GM12878 (cell line): ENCODE measurements at regions not wholly inside any gene's neighbourhood (a gene's known extent, or its start where the extent isn't known, plus 50 kb on each side); places are given as distances from the start of the nearest gene placed in this dataset.

Experiments used
- ATAC-seq: fragments of 200-7000 bp; cut with Tn5 transposase; 3 replicates; pipeline ENCODE4 v1.9.1; 2020; ENCODE audit warnings: mild to moderate bottlenecking, moderate library complexity
- BruUV-seq: library from RNA; stranded (reverse); fragments of 400-500 nt; replicated peaks from 2 replicates; lab custom pipeline; 2021; lab: Mats Ljungman, UMichigan
- CTCF ChIA-PET: fragments of 300-600 bp; sonication (Branson Sonifier 250); formaldehyde crosslinking; extraction: SDS; loops from one replicate; lab custom pipeline; 2021; ENCODE audit warnings: inconsistent platforms; lab: Yijun Ruan, JAX
- POLR2A ChIA-PET: fragments of 350-600 bp; formaldehyde crosslinking; extraction: SDS; loops from one replicate; lab custom pipeline; 2021; ENCODE audit warnings: inconsistent platforms; lab: Charles Lee
- RAD21 ChIA-PET: fragments of 300-600 bp; sonication (Branson Sonifier 250); formaldehyde crosslinking; loops from one replicate; lab custom pipeline; 2023; ENCODE audit warnings: antibody characterized with exemption; ENCODE audit not compliant: unreplicated experiment; lab: Charles Lee
- SMC1A ChIA-PET: fragments of 300-600 bp; sonication (Branson Sonifier 250); formaldehyde crosslinking; loops from one replicate; lab custom pipeline; 2023; ENCODE audit not compliant: unreplicated experiment, uncharacterized antibody; lab: Charles Lee
- DNase-seq: peaks from one replicate; pipeline ENCODE4 v3.0.0-alpha.2; 2011; ENCODE audit warnings: low read depth, low spot score
- FAIRE-seq: peaks from 3 replicates; lab custom pipeline; 2011; peaks lifted over from hg19 to GRCh38; lab: Jason Lieb, UNC
- H2AFZ ChIP-seq: 2 replicates; pipeline ENCODE4 v1.6.0; 2011; ENCODE audit warnings: low read depth, low read length, control low read depth; ENCODE audit not compliant: control insufficient read depth
- H3K27ac ChIP-seq: 2 replicates; pipeline ENCODE4 v1.5.1; 2011; ENCODE audit warnings: control low read depth; ENCODE audit not compliant: control insufficient read depth, insufficient read depth
- H3K27me3 ChIP-seq, 2 experiments: replicated peaks in 1 of 2; 2 replicates each; pipeline versions ENCODE4 v1.6.0 to v1.6.1; 2011; ENCODE audit warnings: low read length in 1 of 2; ENCODE audit not compliant: control insufficient read depth in 2 of 2, insufficient read depth in 2 of 2
- H3K36me3 ChIP-seq, 2 experiments: 2 replicates each; pipeline ENCODE4 v1.5.1; 2011; ENCODE audit warnings: low read length in 1 of 2; ENCODE audit not compliant: control insufficient read depth in 2 of 2, insufficient read depth in 2 of 2
- H3K4me1 ChIP-seq: 2 replicates; pipeline ENCODE4 v1.6.1; 2011; ENCODE audit warnings: mild to moderate bottlenecking, low read length, moderate library complexity, mixed read lengths; ENCODE audit not compliant: control insufficient read depth, insufficient read depth
- H3K4me2 ChIP-seq: 2 replicates; pipeline ENCODE4 v1.6.0; 2011; ENCODE audit warnings: control low read depth; ENCODE audit not compliant: control insufficient read depth, insufficient read depth
- H3K4me3 ChIP-seq: fragments of 200-600 bp; sonication (generic); 2 replicates; pipeline ENCODE4 v1.5.1; 2016
- H3K79me2 ChIP-seq: 2 replicates; pipeline ENCODE4 v1.6.0; 2011; ENCODE audit warnings: low read length; ENCODE audit not compliant: control insufficient read depth, insufficient read depth
- H3K9ac ChIP-seq: 2 replicates; pipeline ENCODE4 v1.8.0; 2011; ENCODE audit warnings: low read length, control low read depth, mixed read lengths; ENCODE audit not compliant: control insufficient read depth, insufficient read depth
- H3K9me3 ChIP-seq: replicated peaks from 3 replicates; pipeline ENCODE4 v1.5.1; 2011; ENCODE audit warnings: mild to moderate bottlenecking, low read length; ENCODE audit not compliant: control insufficient read depth, insufficient read depth
- H4K20me1 ChIP-seq: 2 replicates; pipeline ENCODE4 v1.6.0; 2011; ENCODE audit not compliant: control insufficient read depth, insufficient read depth
- BHLHE40 ChIP-seq, 2 experiments: fragments of 450-650 bp in 1 of 2; IDR thresholded peaks; 2 replicates each; pipeline ENCODE4 v1.6.1; 2011 to 2017; ENCODE audit warnings: low read depth in 2 of 2, borderline replicate concordance in 1 of 2, improper control_type of control experiment in 1 of 2, low read length in 1 of 2, mild to moderate bottlenecking in 1 of 2
- BRCA1 ChIP-seq: IDR thresholded peaks from 2 replicates; pipeline ENCODE4 v1.6.1; 2011; ENCODE audit warnings: low read depth, low read length, improper control_type of control experiment
- DPF2 ChIP-seq: fragments of 450-650 bp; IDR thresholded peaks from 2 replicates; pipeline ENCODE4 v1.6.1; 2017; ENCODE audit warnings: mild to moderate bottlenecking
- HDGF ChIP-seq: fragments of 450-650 bp; IDR thresholded peaks from 2 replicates; pipeline ENCODE4 v1.6.1; 2016; ENCODE audit warnings: antibody characterized with exemption
- HSF1 ChIP-seq: fragments of 150-350 bp; IDR thresholded peaks from 2 replicates; pipeline ENCODE4 v1.6.1; 2014; ENCODE audit warnings: mild to moderate bottlenecking, low read depth, low read length
- JUND ChIP-seq: IDR thresholded peaks from 2 replicates; pipeline ENCODE4 v1.6.1; 2012; ENCODE audit warnings: low read depth, mild to moderate bottlenecking, low read length, improper control_type of control experiment, moderate library complexity
- MYB ChIP-seq: fragments of 150-350 bp; IDR thresholded peaks from 2 replicates; pipeline ENCODE4 v1.6.1; 2014; ENCODE audit warnings: mild to moderate bottlenecking, low read depth, low read length, borderline replicate concordance
- NKRF ChIP-seq: fragments of 450-650 bp; conservative IDR thresholded peaks from 2 replicates; pipeline ENCODE4 v1.6.1; 2017; ENCODE audit warnings: mild to moderate bottlenecking, moderate library complexity
- POLR2A ChIP-seq: IDR thresholded peaks from 2 replicates; pipeline ENCODE4 v1.6.1; 2011; ENCODE audit warnings: low read depth, mild to moderate bottlenecking, low read length
- SPI1 ChIP-seq: IDR thresholded peaks from 2 replicates; pipeline ENCODE4 v1.6.1; 2011; ENCODE audit warnings: low read depth, mild to moderate bottlenecking, low read length, moderate library complexity, borderline replicate concordance; ENCODE audit not compliant: insufficient read depth
- ZBTB4 ChIP-seq: fragments of 450-650 bp; formaldehyde crosslinking; IDR thresholded peaks from 2 replicates; pipeline ENCODE4 v1.4.0; 2022; ENCODE audit warnings: mild to moderate bottlenecking, moderate library complexity
- ZZZ3 ChIP-seq: IDR thresholded peaks from 2 replicates; pipeline ENCODE4 v1.6.1; 2011; ENCODE audit warnings: low read depth; ENCODE audit not compliant: control insufficient read depth, insufficient read length
- WGBS: methylation state at CpG from one replicate; pipeline ENCODE4 v1.1.6; 2016; ENCODE audit warnings: low lambda C conversion rate; ENCODE audit not compliant: insufficient replicate concordance, insufficient coverage; ENCODE audit errors: missing lambda C conversion rate; 5-methylcytosine and 5-hydroxymethylcytosine counted together
- in situ Hi-C: fragments of 300-500 bp; cut with MboI; formaldehyde crosslinking; loops from 9 replicates; pipeline ENCODE4 v1.14.3; 2018; ENCODE audit warnings: mixed read lengths
- intact Hi-C: fragments of 100-400 bp; cut with micrococcal nuclease; formaldehyde crosslinking; loops from one replicate; pipeline ENCODE4 v1.14.2; 2022; ENCODE audit not compliant: unreplicated experiment

GRCh38 chr4:11139871-11140270, 288.8 kb downstream of the HS3ST1 start:
- no peak for ATAC-seq
- WGBS, result 36% methylated on average over 1 of the region's 1 CpG
- no peak for FAIRE-seq
- DNase-seq, result no peak
- no peak overlapping the region for H3K4me2 ChIP-seq
- SMC1A ChIA-PET, result no interaction called here
- no peaks in the 10 kb centered on the region for H3K36me3 ChIP-seq
- TF ChIP-seq NKRF (no peak), POLR2A (no peak), ZZZ3 (no peak), HSF1 (no peak), JUND (no peak), BHLHE40 (IDR thresholded peaks at IDR 0.05; ENCODE audit: borderline replicate concordance in 1 of 2, low read depth in 2 of 2, low read length in 1 of 2) (no peak), DPF2 (no peak), ZBTB4 (CRISPR knock-in tag) (no peak), SPI1 (no peak), MYB (no peak), BRCA1 (no peak), HDGF (no peak)
- intact Hi-C loops (no loop called here), in situ Hi-C loops (no loop called here)
- H3K27ac ChIP-seq, result no peak overlapping the region
- no TSS peak for BruUV-seq
- no peaks in the 10 kb centered on the region for H3K4me1 ChIP-seq
- RAD21 ChIA-PET, result no interaction called here
- H2AFZ ChIP-seq, result no peak overlapping the region
- CTCF ChIA-PET, result no interaction called here
- no peak overlapping the region for H3K4me3 ChIP-seq
- H3K9ac ChIP-seq, result no peak overlapping the region
- H3K9me3 ChIP-seq, result no peaks in the 10 kb centered on the region; the same call in 2 of the 3 replicates
- H3K27me3 ChIP-seq, result no peaks in the 10 kb centered on the region
- H3K79me2 ChIP-seq, result no peaks in the 10 kb centered on the region
- no peaks in the 10 kb centered on the region for H4K20me1 ChIP-seq
- POLR2A ChIA-PET, result no interaction called here
